Mammary epithelial cell (primary cell): ENCODE measurements at regions not wholly inside any gene's neighbourhood (a gene's known extent, or its start where the extent isn't known, plus 50 kb on each side); places are given as distances from the start of the nearest gene placed in this dataset.
"Not testable (repeated sequence)": the region's sequence is repeated elsewhere in the genome, so short reads cannot be mapped to it uniquely, and the experiment has no call there.

Experiments
- EZH2 ChIP-seq: IDR thresholded peaks from 2 replicates; pipeline ENCODE4 v1.6.1; 2012; ENCODE audit warnings: low read length, inconsistent platforms, borderline replicate concordance
- TF ChIP-seq, protein P1 (sequence below), 2 donors: IDR thresholded peaks in 1 of 2; conservative IDR thresholded peaks in 1 of 2; 2 replicates each; pipeline ENCODE4 v1.5.1; 2011 to 2012; ENCODE audit warnings: inconsistent platforms in 2 of 2, low read length in 2 of 2, mild to moderate bottlenecking in 2 of 2, control low read depth in 1 of 2, low read depth in 1 of 2; ENCODE audit not compliant: insufficient read depth in 1 of 2; ENCODE audit errors: extremely low read depth in 1 of 2

- TF ChIP-seq, protein P1, sequence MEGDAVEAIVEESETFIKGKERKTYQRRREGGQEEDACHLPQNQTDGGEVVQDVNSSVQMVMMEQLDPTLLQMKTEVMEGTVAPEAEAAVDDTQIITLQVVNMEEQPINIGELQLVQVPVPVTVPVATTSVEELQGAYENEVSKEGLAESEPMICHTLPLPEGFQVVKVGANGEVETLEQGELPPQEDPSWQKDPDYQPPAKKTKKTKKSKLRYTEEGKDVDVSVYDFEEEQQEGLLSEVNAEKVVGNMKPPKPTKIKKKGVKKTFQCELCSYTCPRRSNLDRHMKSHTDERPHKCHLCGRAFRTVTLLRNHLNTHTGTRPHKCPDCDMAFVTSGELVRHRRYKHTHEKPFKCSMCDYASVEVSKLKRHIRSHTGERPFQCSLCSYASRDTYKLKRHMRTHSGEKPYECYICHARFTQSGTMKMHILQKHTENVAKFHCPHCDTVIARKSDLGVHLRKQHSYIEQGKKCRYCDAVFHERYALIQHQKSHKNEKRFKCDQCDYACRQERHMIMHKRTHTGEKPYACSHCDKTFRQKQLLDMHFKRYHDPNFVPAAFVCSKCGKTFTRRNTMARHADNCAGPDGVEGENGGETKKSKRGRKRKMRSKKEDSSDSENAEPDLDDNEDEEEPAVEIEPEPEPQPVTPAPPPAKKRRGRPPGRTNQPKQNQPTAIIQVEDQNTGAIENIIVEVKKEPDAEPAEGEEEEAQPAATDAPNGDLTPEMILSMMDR (conservative IDR thresholded peaks at IDR 0.05 in 1 of 2, IDR thresholded peaks at IDR 0.05 in 1 of 2; ENCODE audit: extremely low read depth in 1 of 2, insufficient read depth in 1 of 2, low read depth in 1 of 2, low read length in 2 of 2): not testable (repeated sequence)
- TF ChIP-seq EZH2: not testable (repeated sequence)
Observed at GRCh38 chr12:131394752-131395151, 316.1 kb upstream of the SFSWAP start.
